ENCODE measurements at regions not wholly inside any gene's neighbourhood (a gene's known extent, or its start where the extent isn't known, plus 50 kb on each side); places are given as distances from the start of the nearest gene placed in this dataset.

DNA sequence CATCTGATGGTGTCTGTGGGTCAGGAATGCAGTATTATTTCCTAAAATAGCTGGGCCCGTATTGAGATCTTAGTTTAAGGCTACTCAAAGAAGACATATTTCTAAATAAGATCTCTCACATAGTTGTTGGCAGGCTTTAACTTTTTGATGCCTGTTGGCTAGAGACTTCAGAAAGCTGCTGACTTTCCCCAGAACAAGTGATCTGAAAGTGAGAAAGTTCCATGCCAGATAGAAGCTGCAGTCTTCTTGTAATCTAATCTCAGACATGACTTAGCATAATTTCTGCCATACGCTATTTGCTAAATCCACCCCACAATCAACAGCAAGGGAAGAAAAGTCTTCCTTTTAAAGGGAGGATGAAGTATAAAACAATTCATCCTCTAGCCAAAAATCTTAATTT is 867.1 kb downstream of the IGSF11 start:
- no peak for TF ChIP-seq CREB1 (IDR thresholded peaks at IDR 0.05)
- TF ChIP-seq, protein P1, sequence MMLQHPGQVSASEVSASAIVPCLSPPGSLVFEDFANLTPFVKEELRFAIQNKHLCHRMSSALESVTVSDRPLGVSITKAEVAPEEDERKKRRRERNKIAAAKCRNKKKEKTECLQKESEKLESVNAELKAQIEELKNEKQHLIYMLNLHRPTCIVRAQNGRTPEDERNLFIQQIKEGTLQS (IDR thresholded peaks at IDR 0.05; ENCODE audit: insufficient read depth, low read depth, low read length) = no peak
- no peak for TF ChIP-seq EZH2 (IDR thresholded peaks at IDR 0.05; ENCODE audit: low read depth, low read length, severe bottlenecking)
